IMR-90 (cell line): ENCODE measurements at regions not wholly inside any gene's neighbourhood (a gene's known extent, or its start where the extent isn't known, plus 50 kb on each side); places are given as distances from the start of the nearest gene placed in this dataset.

ENCODE experiments used
- ATAC-seq: fragments of 200-7000 bp; cut with Tn5 transposase; 2 replicates; pipeline ENCODE4 v1.9.1; 2020; ENCODE audit warnings: low read depth, mild to moderate bottlenecking, moderate library complexity
- BruUV-seq: library from RNA; stranded (reverse); fragments of 400-500 nt; replicated peaks from 2 replicates; lab custom pipeline; 2021; lab: Mats Ljungman, UMichigan
- CTCF ChIA-PET: fragments of 300-600 bp; formaldehyde crosslinking; extraction: SDS; loops from one replicate; lab custom pipeline; 2021; ENCODE audit warnings: antibody characterized with exemption; lab: Yijun Ruan, JAX
- POLR2A ChIA-PET: fragments of 300-600 bp; sonication (Branson Sonifier 250); formaldehyde crosslinking; loops from one replicate; lab custom pipeline; 2022; ENCODE audit warnings: antibody characterized with exemption; ENCODE audit not compliant: unreplicated experiment; lab: Charles Lee
- DNase-seq: peaks from one replicate; pipeline ENCODE4 v3.0.0; 2013
- H2AFZ ChIP-seq: replicated peaks from 2 replicates; pipeline ENCODE3; 2013; ENCODE audit warnings: low read length, mild to moderate bottlenecking; ENCODE audit not compliant: poor library complexity
- H2AK5ac ChIP-seq: 2 replicates; pipeline ENCODE4 v1.6.1; 2013; ENCODE audit warnings: low read depth, low read length, inconsistent platforms
- H2AK9ac ChIP-seq: replicated peaks from 2 replicates; pipeline ENCODE3; 2013; ENCODE audit warnings: mild to moderate bottlenecking, low read depth, low read length, moderate library complexity; ENCODE audit not compliant: poor library complexity
- H2BK120ac ChIP-seq: 2 replicates; pipeline ENCODE4 v1.6.1; 2013; ENCODE audit warnings: low read depth, low read length, inconsistent platforms
- H2BK15ac ChIP-seq: 3 replicates; pipeline ENCODE4 v1.6.1; 2013; ENCODE audit warnings: low read depth, low read length, inconsistent platforms
- H2BK20ac ChIP-seq: 2 replicates; pipeline ENCODE4 v1.6.1; 2013; ENCODE audit warnings: low read depth, mild to moderate bottlenecking, inconsistent platforms, low read length, moderate library complexity
- H2BK5ac ChIP-seq: 2 replicates; pipeline ENCODE4 v1.6.1; 2013; ENCODE audit warnings: mild to moderate bottlenecking, low read depth, low read length, inconsistent platforms; ENCODE audit not compliant: poor library complexity, severe bottlenecking
- H3K14ac ChIP-seq: replicated peaks from 2 replicates; pipeline ENCODE4 v1.6.1; 2013; ENCODE audit warnings: low read depth, low read length, inconsistent platforms
- H3K18ac ChIP-seq: 2 replicates; pipeline ENCODE4 v1.6.1; 2013; ENCODE audit warnings: low read depth, low read length, control low read depth
- H3K23ac ChIP-seq: 2 replicates; pipeline ENCODE4 v1.6.1; 2013; ENCODE audit warnings: low read depth, low read length, inconsistent platforms
- H3K27ac ChIP-seq: 2 replicates; pipeline ENCODE4 v1.5.1; 2013; ENCODE audit warnings: mild to moderate bottlenecking, control low read depth, low read length; ENCODE audit not compliant: insufficient read depth
- H3K27me3 ChIP-seq: 2 replicates; pipeline ENCODE4 v1.6.1; 2013; ENCODE audit warnings: low read length; ENCODE audit not compliant: control insufficient read depth, insufficient read depth
- H3K36me3 ChIP-seq: 2 replicates; pipeline ENCODE4 v1.6.1; 2013; ENCODE audit warnings: low read length, mixed read lengths; ENCODE audit not compliant: control insufficient read depth, insufficient read depth
- H3K4ac ChIP-seq: 2 replicates; pipeline ENCODE4 v1.6.1; 2013; ENCODE audit warnings: low read depth, low read length, inconsistent platforms
- H3K4me1 ChIP-seq: 2 replicates; pipeline ENCODE4 v1.6.1; 2013; ENCODE audit warnings: low read length, mixed read lengths; ENCODE audit not compliant: control insufficient read depth, insufficient read depth
- H3K4me2 ChIP-seq: 2 replicates; pipeline ENCODE4 v1.6.1; 2013; ENCODE audit warnings: low read depth, mild to moderate bottlenecking, control low read depth, low read length, moderate library complexity
- H3K4me3 ChIP-seq: 2 replicates; pipeline ENCODE4 v1.5.1; 2013; ENCODE audit warnings: low read depth, mild to moderate bottlenecking, control low read depth, low read length, moderate library complexity; ENCODE audit not compliant: insufficient read depth
- H3K56ac ChIP-seq: 2 replicates; pipeline ENCODE4 v1.6.1; 2013; ENCODE audit warnings: low read length, inconsistent platforms; ENCODE audit not compliant: insufficient read depth; ENCODE audit errors: extremely low read depth
- H3K79me1 ChIP-seq, 2 experiments: 2 replicates each; pipeline ENCODE4 v1.6.1; 2013; ENCODE audit warnings: low read length in 2 of 2, inconsistent platforms in 1 of 2, low read depth in 1 of 2
- H3K9ac ChIP-seq: 2 replicates; pipeline ENCODE4 v1.6.1; 2013; ENCODE audit warnings: low read depth, low read length, control low read depth
- H3K9me1 ChIP-seq: 2 replicates; pipeline ENCODE4 v1.6.1; 2013; ENCODE audit warnings: low read length, inconsistent platforms; ENCODE audit not compliant: insufficient read depth
- H3K9me3 ChIP-seq: 2 replicates; pipeline ENCODE4 v1.6.1; 2013; ENCODE audit warnings: low read length; ENCODE audit not compliant: control insufficient read depth, insufficient read depth
- H4K20me1 ChIP-seq: 2 replicates; pipeline ENCODE4 v1.6.1; 2013; ENCODE audit warnings: low read length, inconsistent platforms; ENCODE audit not compliant: insufficient read depth
- H4K5ac ChIP-seq: 2 replicates; pipeline ENCODE4 v1.6.1; 2013; ENCODE audit warnings: mild to moderate bottlenecking, low read depth, low read length, control low read depth
- H4K8ac ChIP-seq, 2 experiments: 2 replicates each; pipeline ENCODE4 v1.6.1; 2013; ENCODE audit warnings: low read depth in 2 of 2, low read length in 2 of 2, control low read depth in 1 of 2, inconsistent platforms in 1 of 2
- H4K91ac ChIP-seq: 2 replicates; pipeline ENCODE4 v1.6.1; 2013; ENCODE audit warnings: low read depth, low read length, inconsistent platforms; ENCODE audit not compliant: insufficient read depth
- BHLHE40 ChIP-seq: fragments of 150-350 bp; IDR thresholded peaks from 2 replicates; pipeline ENCODE4 v1.6.1; 2016; ENCODE audit warnings: mild to moderate bottlenecking, low read depth, low read length
- CEBPB ChIP-seq: IDR thresholded peaks from 2 replicates; pipeline ENCODE4 v1.6.1; 2012; ENCODE audit warnings: low read depth, low read length, improper control_type of control experiment
- WGBS, 2 experiments: methylation state at CpG; one replicate each; pipeline versions ENCODE4 v1.1.5 to v1.1.7; 2013; ENCODE audit warnings: missing lambda C conversion rate in 2 of 2; ENCODE audit not compliant: insufficient read length in 1 of 2; ENCODE audit errors: extremely low coverage in 2 of 2; 5-methylcytosine and 5-hydroxymethylcytosine counted together
- dilution Hi-C: fragments of 300-500 bp; cut with HindIII; formaldehyde crosslinking; loops from one replicate; pipeline ENCODE4 v1.14.3; 2018; ENCODE audit warnings: low sequenced_read_pairs; ENCODE audit not compliant: unreplicated experiment
- in situ Hi-C: fragments of 300-500 bp; cut with MboI; formaldehyde crosslinking; loops from 3 replicates; pipeline ENCODE4 v1.14.3; 2019; ENCODE audit warnings: low sequenced_read_pairs, inconsistent platforms, mixed read lengths
- intact Hi-C: fragments of 100-400 bp; cut with micrococcal nuclease; formaldehyde crosslinking; loops from 2 replicates; pipeline ENCODE4 v1.10.0; 2022

- Histone ChIP-seq H2AK9ac (no peak overlapping the region), H4K5ac (no peak overlapping the region), H4K91ac (no peak overlapping the region), H3K56ac (no peak overlapping the region), H3K4me2 (no peak overlapping the region), H3K36me3 (no peaks in the 10 kb centered on the region), H3K4ac (no peak overlapping the region), H3K9me3 (peaks cover 5% of the 10 kb centered on the region), H3K9me1 (no peaks in the 10 kb centered on the region), H2BK15ac (no peak overlapping the region), H4K8ac (no peak overlapping the region), H2BK5ac (no peak overlapping the region), H3K9ac (no peak overlapping the region), H3K27me3 (no peaks in the 10 kb centered on the region), H3K18ac (no peak overlapping the region), H3K27ac (no peak overlapping the region), H3K4me1 (no peaks in the 10 kb centered on the region), H2BK120ac (no peak overlapping the region), H3K4me3 (no peak overlapping the region), H3K79me1 (no peaks in the 10 kb centered on the region), H3K14ac (no peak overlapping the region), H2AFZ (no peak overlapping the region), H2AK5ac (no peak overlapping the region), H2BK20ac (no peak overlapping the region), H4K20me1 (no peaks in the 10 kb centered on the region), H3K23ac (no peak overlapping the region)
- in situ Hi-C loops, result no loop called here
- TF ChIP-seq BHLHE40 (no peak), CEBPB (no peak)
- intact Hi-C loops, result no loop called here
- POLR2A ChIA-PET, result interaction anchor here (0.5 kb wide), 1 partner anchor 748 kb away, joined by 10 read pairs; no protein-coding TSS in a partner anchor
- DNase-seq (no peak), ATAC-seq (no peak)
- BruUV-seq, result no TSS peak
- dilution Hi-C loops, result no loop called here
- CTCF ChIA-PET, result no interaction called here
- WGBS, 2 experiments, result no CpG with 5 or more reads among the region's 1 CpG
Measured at GRCh38 chr5:11984196-11984595, 80.0 kb upstream of the CTNND2 start.
